IMR-90 (cell line): ENCODE measurements at regions not wholly inside any gene's neighbourhood (a gene's known extent, or its start where the extent isn't known, plus 50 kb on each side); places are given as distances from the start of the nearest gene placed in this dataset.
"Not testable (repeated sequence)": the region's sequence is repeated elsewhere in the genome, so short reads cannot be mapped to it uniquely, and the experiment has no call there.

Experiments
- ATAC-seq: fragments of 200-7000 bp; cut with Tn5 transposase; 2 replicates; pipeline ENCODE4 v1.9.1; 2020; ENCODE audit warnings: low read depth, mild to moderate bottlenecking, moderate library complexity
- BruUV-seq: library from RNA; stranded (reverse); fragments of 400-500 nt; replicated peaks from 2 replicates; lab custom pipeline; 2021; lab: Mats Ljungman, UMichigan
- CTCF ChIA-PET: fragments of 300-600 bp; formaldehyde crosslinking; extraction: SDS; loops from one replicate; lab custom pipeline; 2021; ENCODE audit warnings: antibody characterized with exemption; lab: Yijun Ruan, JAX
- POLR2A ChIA-PET: fragments of 300-600 bp; sonication (Branson Sonifier 250); formaldehyde crosslinking; loops from one replicate; lab custom pipeline; 2022; ENCODE audit warnings: antibody characterized with exemption; ENCODE audit not compliant: unreplicated experiment; lab: Charles Lee
- DNase-seq: peaks from one replicate; pipeline ENCODE4 v3.0.0; 2013
- H2AFZ ChIP-seq: replicated peaks from 2 replicates; pipeline ENCODE3; 2013; ENCODE audit warnings: low read length, mild to moderate bottlenecking; ENCODE audit not compliant: poor library complexity
- H2AK5ac ChIP-seq: 2 replicates; pipeline ENCODE4 v1.6.1; 2013; ENCODE audit warnings: low read depth, low read length, inconsistent platforms
- H2AK9ac ChIP-seq: replicated peaks from 2 replicates; pipeline ENCODE3; 2013; ENCODE audit warnings: mild to moderate bottlenecking, low read depth, low read length, moderate library complexity; ENCODE audit not compliant: poor library complexity
- H2BK120ac ChIP-seq: 2 replicates; pipeline ENCODE4 v1.6.1; 2013; ENCODE audit warnings: low read depth, low read length, inconsistent platforms
- H2BK15ac ChIP-seq: 3 replicates; pipeline ENCODE4 v1.6.1; 2013; ENCODE audit warnings: low read depth, low read length, inconsistent platforms
- H2BK20ac ChIP-seq: 2 replicates; pipeline ENCODE4 v1.6.1; 2013; ENCODE audit warnings: low read depth, mild to moderate bottlenecking, inconsistent platforms, low read length, moderate library complexity
- H2BK5ac ChIP-seq: 2 replicates; pipeline ENCODE4 v1.6.1; 2013; ENCODE audit warnings: mild to moderate bottlenecking, low read depth, low read length, inconsistent platforms; ENCODE audit not compliant: poor library complexity, severe bottlenecking
- H3K14ac ChIP-seq: replicated peaks from 2 replicates; pipeline ENCODE4 v1.6.1; 2013; ENCODE audit warnings: low read depth, low read length, inconsistent platforms
- H3K18ac ChIP-seq: 2 replicates; pipeline ENCODE4 v1.6.1; 2013; ENCODE audit warnings: low read depth, low read length, control low read depth
- H3K23ac ChIP-seq: 2 replicates; pipeline ENCODE4 v1.6.1; 2013; ENCODE audit warnings: low read depth, low read length, inconsistent platforms
- H3K27ac ChIP-seq: 2 replicates; pipeline ENCODE4 v1.5.1; 2013; ENCODE audit warnings: mild to moderate bottlenecking, control low read depth, low read length; ENCODE audit not compliant: insufficient read depth
- H3K27me3 ChIP-seq: 2 replicates; pipeline ENCODE4 v1.6.1; 2013; ENCODE audit warnings: low read length; ENCODE audit not compliant: control insufficient read depth, insufficient read depth
- H3K36me3 ChIP-seq: 2 replicates; pipeline ENCODE4 v1.6.1; 2013; ENCODE audit warnings: low read length, mixed read lengths; ENCODE audit not compliant: control insufficient read depth, insufficient read depth
- H3K4ac ChIP-seq: 2 replicates; pipeline ENCODE4 v1.6.1; 2013; ENCODE audit warnings: low read depth, low read length, inconsistent platforms
- H3K4me1 ChIP-seq: 2 replicates; pipeline ENCODE4 v1.6.1; 2013; ENCODE audit warnings: low read length, mixed read lengths; ENCODE audit not compliant: control insufficient read depth, insufficient read depth
- H3K4me2 ChIP-seq: 2 replicates; pipeline ENCODE4 v1.6.1; 2013; ENCODE audit warnings: low read depth, mild to moderate bottlenecking, control low read depth, low read length, moderate library complexity
- H3K4me3 ChIP-seq: 2 replicates; pipeline ENCODE4 v1.5.1; 2013; ENCODE audit warnings: low read depth, mild to moderate bottlenecking, control low read depth, low read length, moderate library complexity; ENCODE audit not compliant: insufficient read depth
- H3K56ac ChIP-seq: 2 replicates; pipeline ENCODE4 v1.6.1; 2013; ENCODE audit warnings: low read length, inconsistent platforms; ENCODE audit not compliant: insufficient read depth; ENCODE audit errors: extremely low read depth
- H3K79me1 ChIP-seq, 2 experiments: 2 replicates each; pipeline ENCODE4 v1.6.1; 2013; ENCODE audit warnings: low read length in 2 of 2, inconsistent platforms in 1 of 2, low read depth in 1 of 2
- H3K9ac ChIP-seq: 2 replicates; pipeline ENCODE4 v1.6.1; 2013; ENCODE audit warnings: low read depth, low read length, control low read depth
- H3K9me1 ChIP-seq: 2 replicates; pipeline ENCODE4 v1.6.1; 2013; ENCODE audit warnings: low read length, inconsistent platforms; ENCODE audit not compliant: insufficient read depth
- H3K9me3 ChIP-seq: 2 replicates; pipeline ENCODE4 v1.6.1; 2013; ENCODE audit warnings: low read length; ENCODE audit not compliant: control insufficient read depth, insufficient read depth
- H4K20me1 ChIP-seq: 2 replicates; pipeline ENCODE4 v1.6.1; 2013; ENCODE audit warnings: low read length, inconsistent platforms; ENCODE audit not compliant: insufficient read depth
- H4K5ac ChIP-seq: 2 replicates; pipeline ENCODE4 v1.6.1; 2013; ENCODE audit warnings: mild to moderate bottlenecking, low read depth, low read length, control low read depth
- H4K8ac ChIP-seq, 2 experiments: 2 replicates each; pipeline ENCODE4 v1.6.1; 2013; ENCODE audit warnings: low read depth in 2 of 2, low read length in 2 of 2, control low read depth in 1 of 2, inconsistent platforms in 1 of 2
- H4K91ac ChIP-seq: 2 replicates; pipeline ENCODE4 v1.6.1; 2013; ENCODE audit warnings: low read depth, low read length, inconsistent platforms; ENCODE audit not compliant: insufficient read depth
- FOS ChIP-seq: fragments of 150-350 bp; IDR thresholded peaks from 2 replicates; pipeline ENCODE4 v1.6.1; 2016; ENCODE audit warnings: low read depth, low read length
- RAD21 ChIP-seq: IDR thresholded peaks from 2 replicates; pipeline ENCODE4 v1.6.1; 2012; ENCODE audit warnings: low read length, improper control_type of control experiment
- SMC3 ChIP-seq: fragments of 150-350 bp; IDR thresholded peaks from 2 replicates; pipeline ENCODE4 v1.6.1; 2016; ENCODE audit warnings: low read depth, mild to moderate bottlenecking, antibody characterized with exemption, low read length, moderate library complexity
- WGBS, 2 experiments: methylation state at CpG; one replicate each; pipeline versions ENCODE4 v1.1.5 to v1.1.7; 2013; ENCODE audit warnings: missing lambda C conversion rate in 2 of 2; ENCODE audit not compliant: insufficient read length in 1 of 2; ENCODE audit errors: extremely low coverage in 2 of 2; 5-methylcytosine and 5-hydroxymethylcytosine counted together
- dilution Hi-C: fragments of 300-500 bp; cut with HindIII; formaldehyde crosslinking; loops from one replicate; pipeline ENCODE4 v1.14.3; 2018; ENCODE audit warnings: low sequenced_read_pairs; ENCODE audit not compliant: unreplicated experiment
- in situ Hi-C: fragments of 300-500 bp; cut with MboI; formaldehyde crosslinking; loops from 3 replicates; pipeline ENCODE4 v1.14.3; 2019; ENCODE audit warnings: low sequenced_read_pairs, inconsistent platforms, mixed read lengths
- intact Hi-C: fragments of 100-400 bp; cut with micrococcal nuclease; formaldehyde crosslinking; loops from 2 replicates; pipeline ENCODE4 v1.10.0; 2022

DNA sequence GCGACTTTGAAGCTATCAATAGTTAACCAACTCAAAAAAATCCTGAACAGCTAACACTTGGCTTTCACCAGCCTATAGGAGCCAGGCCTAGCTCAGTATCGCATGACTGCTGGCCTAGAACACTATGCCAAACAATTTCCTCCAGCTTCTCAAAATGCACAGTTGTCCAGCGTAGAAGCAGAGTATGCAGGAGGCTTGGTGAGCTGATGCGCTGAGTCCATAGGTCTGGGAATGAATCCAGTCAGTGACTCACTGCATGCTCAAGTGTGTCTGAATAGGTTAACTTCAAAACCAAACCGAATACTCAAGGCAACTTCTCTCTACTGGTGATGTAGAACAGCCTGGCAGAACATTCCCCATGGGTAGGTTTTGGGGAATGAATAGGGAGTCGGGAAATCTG, 201.8 kb upstream of the IRF2BP2 start:
- peak; percentile 10; the same call in 1 of the 2 replicates for TF ChIP-seq FOS
- 0 out of 2 replicates have a peak, but pooled peaks have one; percentile 13 for TF ChIP-seq SMC3
- 0 out of 2 replicates have a peak, but pooled peaks have one; percentile 9 for TF ChIP-seq RAD21
- in situ Hi-C loops, H2AFZ ChIP-seq, H3K4me3 ChIP-seq, H4K8ac ChIP-seq, dilution Hi-C loops, H4K20me1 ChIP-seq, H2AK5ac ChIP-seq, H3K36me3 ChIP-seq, H3K23ac ChIP-seq, H3K14ac ChIP-seq, H3K9me3 ChIP-seq, H3K4me2 ChIP-seq, H4K5ac ChIP-seq, H2BK15ac ChIP-seq, H3K9ac ChIP-seq, POLR2A ChIA-PET, H3K27me3 ChIP-seq, H4K91ac ChIP-seq, CTCF ChIA-PET, H3K9me1 ChIP-seq, H3K27ac ChIP-seq, H3K18ac ChIP-seq, H3K79me1 ChIP-seq, H2AK9ac ChIP-seq, BruUV-seq, H3K56ac ChIP-seq, H2BK120ac ChIP-seq, intact Hi-C loops, H3K4me1 ChIP-seq, H2BK5ac ChIP-seq: not testable (repeated sequence)
- Histone ChIP-seq H2BK20ac (peak overlapping the region; percentile 76; the same call in 1 of the 2 replicates), H3K4ac (peak overlapping the region; percentile 81; the same call in 1 of the 2 replicates)
- no CpG with 5 or more reads among the region's 6 CpGs for WGBS, 2 experiments
- ATAC-seq (peak; percentile 94), DNase-seq (peak; percentile 96)

DNA sequence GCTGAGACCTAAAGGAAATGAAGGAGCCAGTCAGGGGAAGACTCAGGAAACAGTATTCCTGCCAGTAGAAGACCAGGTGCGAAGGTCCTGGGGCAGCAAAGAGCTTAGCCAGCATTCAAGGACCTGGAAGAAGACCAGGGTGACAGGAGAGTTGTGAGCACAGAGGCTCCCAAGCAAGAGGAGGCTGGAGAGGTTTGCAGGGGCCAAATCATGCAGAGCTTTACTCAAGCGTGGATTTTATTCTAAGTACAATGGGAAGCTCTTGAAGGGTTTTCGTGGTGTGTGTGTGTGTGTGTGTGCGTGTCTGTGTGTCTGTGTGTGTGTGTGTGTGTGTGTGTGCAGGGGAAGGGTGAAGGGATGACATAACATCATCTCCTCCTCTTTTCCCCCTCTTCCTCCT, 200.7 kb upstream of the IRF2BP2 start:
- H4K20me1 ChIP-seq, H3K4me1 ChIP-seq, H4K8ac ChIP-seq, H3K14ac ChIP-seq, H2BK5ac ChIP-seq, BruUV-seq, H2AFZ ChIP-seq, H2BK120ac ChIP-seq, H3K9me1 ChIP-seq, intact Hi-C loops, dilution Hi-C loops, H2BK20ac ChIP-seq, POLR2A ChIA-PET, CTCF ChIA-PET, H3K23ac ChIP-seq, H2AK9ac ChIP-seq, H3K79me1 ChIP-seq, H3K27me3 ChIP-seq, H3K9ac ChIP-seq, ATAC-seq, H3K4ac ChIP-seq, H2BK15ac ChIP-seq, H2AK5ac ChIP-seq, H4K5ac ChIP-seq, H3K9me3 ChIP-seq, H3K27ac ChIP-seq, H3K56ac ChIP-seq, H3K36me3 ChIP-seq, H4K91ac ChIP-seq, H3K18ac ChIP-seq, H3K4me2 ChIP-seq, in situ Hi-C loops, H3K4me3 ChIP-seq, DNase-seq: not testable (repeated sequence)
- no CpG with 5 or more reads among the region's 4 CpGs for WGBS, 2 experiments
